ENCODE measurements at regions not wholly inside any gene's neighbourhood (a gene's known extent, or its start where the extent isn't known, plus 50 kb on each side); places are given as distances from the start of the nearest gene placed in this dataset.

DNA sequence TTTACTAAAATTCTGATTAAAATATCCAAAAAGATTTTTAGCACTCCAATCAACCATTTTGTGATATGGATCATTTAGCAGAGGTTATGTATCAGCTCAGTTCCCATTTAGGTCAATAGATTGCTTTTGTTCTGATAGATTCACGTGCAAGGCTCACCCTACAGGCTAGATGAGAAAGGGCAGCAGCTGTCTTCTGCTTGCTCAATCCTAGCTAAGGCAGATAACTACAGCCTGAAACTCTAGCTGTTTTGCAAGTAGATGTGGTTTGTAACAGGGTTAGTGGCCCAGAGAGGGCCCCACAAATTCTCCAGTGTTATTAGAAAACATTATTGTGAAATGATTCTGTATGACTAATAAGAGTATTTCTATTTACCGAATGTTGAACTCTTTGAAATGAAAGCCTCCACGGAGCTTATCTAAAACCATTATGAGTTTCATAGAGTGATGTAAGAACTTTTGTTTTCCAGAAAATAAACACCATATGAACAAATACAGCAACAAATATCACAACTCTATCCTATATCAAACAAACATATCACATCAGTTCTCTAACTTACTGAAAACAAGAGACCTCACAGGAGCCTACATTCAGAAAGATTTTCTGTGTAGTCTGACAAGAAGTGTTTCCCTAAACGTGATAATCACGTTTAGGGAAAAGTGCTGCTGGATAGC, 841.9 kb upstream of the ACO1 start:
- dilution Hi-C loops (cut with MboI; ENCODE audit: extremely low pct_ligation_motif_present, low sequenced_read_pairs), result no loop called here
- Histone ChIP-seq H3K9ac (replicated peaks; ENCODE audit: extremely low read depth, insufficient read depth, low read length) (no peak overlapping the region), H3K9me3 (replicated peaks; ENCODE audit: control insufficient read depth, insufficient read depth, low read length) (no peaks in the 10 kb centered on the region), H2AFZ (ENCODE audit: low read depth, low read length) (no peak overlapping the region), H3K36me3 (ENCODE audit: control insufficient read depth in 2 of 2, extremely low read depth in 1 of 2, insufficient read depth in 2 of 2, low read length in 2 of 2) (no peaks in the 10 kb centered on the region), H3K9me1 (replicated peaks; ENCODE audit: control insufficient read depth, extremely low read depth, insufficient read depth, low read length) (no peaks in the 10 kb centered on the region), H3K4me2 (ENCODE audit: insufficient read depth, low read length) (no peak overlapping the region), H4K20me1 (replicated peaks; ENCODE audit: control insufficient read depth, extremely low read depth, insufficient read depth, low read length) (no peaks in the 10 kb centered on the region), H3K27me3 (ENCODE audit: control insufficient read depth in 2 of 2, insufficient read depth in 2 of 2, low read length in 2 of 2) (no peaks in the 10 kb centered on the region), H3K4me3 (replicated peaks in 1 of 3; ENCODE audit: insufficient read depth in 1 of 3, low read depth in 1 of 3, low read length in 3 of 3) (no peak overlapping the region), H3K4me1 (ENCODE audit: control insufficient read depth, extremely low read depth, insufficient read depth, low read length) (no peaks in the 10 kb centered on the region), H3K79me2 (ENCODE audit: control insufficient read depth, insufficient read depth, low read length) (no peaks in the 10 kb centered on the region), H3K27ac (ENCODE audit: insufficient read depth, low read depth, low read length) (no peak overlapping the region)
- CTCF ChIA-PET, result interaction anchor here (0.8 to 2.0 kb wide), 11 partner anchors 14 to 423 kb away, joined by 3 to 9 read pairs (median 3); no protein-coding TSS in a partner anchor
- no peak for FAIRE-seq
- intact Hi-C loops (cut with micrococcal nuclease), result no loop called here
- peak; percentile 29 for DNase-seq (ENCODE audit: low read depth, low spot score)
- BruUV-seq (replicated peaks), result no TSS peak
- TF ChIP-seq FOS (IDR thresholded peaks at IDR 0.05; ENCODE audit: borderline replicate concordance, insufficient read depth, low read length), result no peak
- TF ChIP-seq POLR2AphosphoS5 (IDR thresholded peaks at IDR 0.05; ENCODE audit: insufficient read depth, low read depth, low read length), result no peak
- TF ChIP-seq POLR2A (IDR thresholded peaks at IDR 0.05; ENCODE audit: low read depth, low read length), result no peak
- TF ChIP-seq GATA2 (IDR thresholded peaks at IDR 0.05; ENCODE audit: insufficient read depth, insufficient read length, low read depth, low read length), result no peak
- TF ChIP-seq, protein P1, sequence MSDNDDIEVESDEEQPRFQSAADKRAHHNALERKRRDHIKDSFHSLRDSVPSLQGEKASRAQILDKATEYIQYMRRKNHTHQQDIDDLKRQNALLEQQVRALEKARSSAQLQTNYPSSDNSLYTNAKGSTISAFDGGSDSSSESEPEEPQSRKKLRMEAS (IDR thresholded peaks at IDR 0.05; ENCODE audit: insufficient read depth, insufficient read length), result no peak
- TF ChIP-seq EZH2 (IDR thresholded peaks at IDR 0.05; ENCODE audit: borderline replicate concordance, low read depth, low read length, severe bottlenecking), result no peak
- no peak for TF ChIP-seq JUN (IDR thresholded peaks at IDR 0.05; ENCODE audit: borderline replicate concordance, insufficient read depth, insufficient read length, low read depth)
- TF ChIP-seq CTCF (IDR thresholded peaks at IDR 0.05; ENCODE audit: extremely low read depth in 1 of 2, insufficient read depth in 1 of 2, low read depth in 1 of 2, low read length in 2 of 2), result peak in 1 of 2 donors; percentile 27
- POLR2A ChIA-PET, result no interaction called here
